GM18951 (cell line): ENCODE measurements at regions not wholly inside any gene's neighbourhood (a gene's known extent, or its start where the extent isn't known, plus 50 kb on each side); places are given as distances from the start of the nearest gene placed in this dataset.
"Not testable (repeated sequence)": the region's sequence is repeated elsewhere in the genome, so short reads cannot be mapped to it uniquely, and the experiment has no call there.

Experiments used
- POLR2A ChIP-seq: IDR thresholded peaks from 4 replicates; pipeline ENCODE4 v1.6.1; 2011; ENCODE audit warnings: mild to moderate bottlenecking; ENCODE audit not compliant: insufficient read length, insufficient read depth; ENCODE audit errors: extremely low read depth
- in situ Hi-C: fragments of 300-500 bp; cut with MboI; formaldehyde crosslinking; loops from one replicate; pipeline ENCODE4 v1.12.0; 2022; ENCODE audit warnings: low sequenced_read_pairs, mixed read lengths, inconsistent platforms; ENCODE audit not compliant: unreplicated experiment

DNA sequence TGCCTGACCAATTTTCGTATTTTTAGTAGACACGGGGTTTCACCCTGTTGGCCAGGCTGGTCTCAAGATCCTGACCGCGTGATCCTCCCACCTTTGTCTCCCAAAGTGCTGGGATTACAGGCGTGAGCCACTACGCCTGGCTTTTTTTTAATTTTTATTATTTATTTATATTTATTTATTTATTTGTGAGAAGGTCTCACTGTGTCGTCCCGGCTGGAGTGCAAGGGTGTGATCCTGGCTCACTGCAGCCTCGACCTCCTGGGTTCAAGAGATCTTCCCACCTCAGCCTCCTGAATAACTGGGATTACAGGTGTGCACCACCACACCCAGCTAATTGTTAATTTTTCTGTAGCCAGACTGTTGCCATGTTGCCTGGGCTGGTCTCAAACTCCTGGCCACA, 141.1 kb downstream of the CRLF2 start:
- in situ Hi-C loops: no loop called here
- no peak for TF ChIP-seq POLR2A

DNA sequence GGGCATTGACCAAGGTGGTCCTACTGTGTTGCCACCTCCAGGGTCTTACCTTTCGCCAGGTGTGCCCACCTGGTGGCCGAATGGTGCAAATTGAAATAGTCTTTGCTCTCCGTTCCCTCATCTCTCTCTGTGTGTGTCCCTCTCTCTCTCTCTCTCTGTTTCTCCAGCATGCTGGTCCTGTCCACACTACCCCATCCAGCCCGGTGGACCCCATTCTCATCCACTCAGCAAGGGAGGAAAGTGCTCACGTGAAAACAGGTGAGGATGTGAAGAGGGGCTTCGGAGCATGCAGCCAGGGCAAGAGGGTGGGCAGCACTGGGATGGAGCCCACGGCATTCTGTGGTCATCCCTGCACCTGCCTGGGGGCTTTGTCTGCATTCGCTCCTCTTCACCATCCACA, 150.1 kb downstream of the CRLF2 start:
- in situ Hi-C loops: no loop called here
- no peak for TF ChIP-seq POLR2A

DNA sequence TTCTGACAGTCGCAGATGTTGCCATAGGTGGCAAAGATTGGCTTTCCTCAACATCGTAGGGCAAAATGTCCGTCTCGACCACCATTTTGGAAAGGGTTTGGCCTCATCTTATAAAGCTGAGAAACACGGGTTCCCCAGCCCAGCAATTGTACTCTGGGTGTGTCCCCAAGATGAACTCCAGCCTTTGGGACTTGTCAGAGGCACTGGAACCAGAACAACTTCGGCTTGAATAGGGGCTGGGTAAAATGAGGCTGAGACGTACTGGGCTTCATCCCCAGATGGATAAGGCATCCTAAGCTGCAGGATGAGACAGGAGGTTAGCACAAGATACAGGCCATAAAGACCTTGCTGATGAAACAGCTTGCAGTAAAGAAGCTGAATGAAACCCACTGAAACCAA, 151.9 kb downstream of the CRLF2 start:
- in situ Hi-C loops: no loop called here
- no peak for TF ChIP-seq POLR2A

DNA sequence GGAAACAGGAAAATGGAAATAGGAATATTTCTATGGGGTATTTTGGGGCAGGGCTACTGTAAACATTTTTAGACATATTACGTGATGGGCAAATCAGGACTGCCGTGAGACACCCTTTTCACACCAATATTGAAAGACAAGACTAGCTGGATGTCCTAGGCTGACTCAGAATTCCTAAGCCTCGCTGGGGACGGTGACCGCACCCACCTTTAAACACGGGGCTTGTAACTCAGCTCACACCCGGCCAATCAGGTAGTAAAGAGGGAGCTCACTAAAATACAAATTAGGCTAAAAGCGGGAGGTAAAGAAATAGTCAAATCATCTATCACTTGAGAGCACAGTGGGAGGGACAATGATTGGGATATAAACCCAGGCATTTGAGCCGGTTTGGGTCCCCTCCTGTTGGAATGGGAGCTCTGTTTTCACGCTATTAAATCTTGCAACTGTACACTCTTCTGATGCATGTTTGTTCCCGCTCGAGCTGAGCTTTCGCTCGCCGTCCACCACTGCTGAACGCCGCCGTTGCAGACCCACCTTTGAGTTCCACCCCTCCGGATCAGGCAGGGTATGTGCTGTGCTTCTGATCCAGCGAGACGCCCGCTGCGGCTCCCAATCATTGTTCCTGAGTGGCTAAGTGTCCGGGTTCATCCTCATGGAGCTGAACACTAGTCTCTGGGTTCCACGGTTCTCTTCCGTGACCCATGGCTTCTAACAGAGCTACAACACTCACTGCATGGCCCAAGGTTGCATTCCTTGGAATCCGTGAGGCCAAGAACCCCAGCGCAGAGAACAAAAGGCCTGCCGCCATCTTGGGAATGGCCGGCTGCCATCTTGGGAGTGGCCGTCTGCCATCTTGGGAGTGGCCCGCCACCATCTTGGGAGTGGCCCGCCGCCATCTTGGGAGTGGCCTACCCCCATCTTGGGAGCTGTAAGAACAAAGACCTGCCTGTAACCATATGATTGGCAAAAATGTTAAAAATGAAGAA, 152.6 kb downstream of the CRLF2 start:
- in situ Hi-C loops: no loop called here

DNA sequence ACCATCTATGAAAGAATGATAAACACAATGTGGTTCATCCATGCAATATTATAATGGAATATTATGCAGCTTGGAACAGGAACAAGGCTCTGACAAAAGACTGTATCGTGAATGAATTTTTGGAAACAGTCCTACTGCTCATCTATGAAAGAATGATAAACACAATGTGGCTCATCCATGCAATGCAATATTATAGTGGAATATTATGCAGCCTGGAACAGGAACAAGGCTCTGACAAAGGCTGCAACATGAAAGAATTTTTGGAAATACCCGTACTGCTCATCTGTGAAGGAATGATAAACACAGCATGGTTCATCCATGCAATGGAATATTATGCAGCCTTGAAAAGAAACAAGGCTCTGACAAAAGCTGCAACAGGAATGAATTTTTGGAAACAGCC, 158.8 kb downstream of the CRLF2 start:
- in situ Hi-C loops: not testable (repeated sequence)

More for the DNA sequence above, 152.6 kb downstream of the CRLF2 start:
- TF ChIP-seq POLR2A: no peak

DNA sequence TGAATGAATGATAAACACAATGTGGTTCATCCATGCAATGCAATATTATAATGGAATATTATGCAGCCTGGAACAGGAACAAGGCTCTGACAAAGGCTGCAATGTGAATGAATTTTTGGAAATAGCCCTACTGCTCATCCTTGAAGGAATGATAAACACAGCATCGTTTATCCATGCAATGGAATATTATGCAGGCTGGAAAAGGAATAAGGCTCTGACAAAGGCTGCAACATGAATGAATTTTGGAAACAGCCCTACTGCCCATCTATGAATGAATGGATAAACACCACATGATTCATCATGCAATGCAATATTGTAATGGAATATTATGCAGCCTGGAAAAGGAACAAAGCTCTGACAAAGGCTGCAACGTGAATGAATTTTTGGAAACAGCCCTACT, 159.4 kb downstream of the CRLF2 start:
- in situ Hi-C loops: no loop called here
- TF ChIP-seq POLR2A: no peak

DNA sequence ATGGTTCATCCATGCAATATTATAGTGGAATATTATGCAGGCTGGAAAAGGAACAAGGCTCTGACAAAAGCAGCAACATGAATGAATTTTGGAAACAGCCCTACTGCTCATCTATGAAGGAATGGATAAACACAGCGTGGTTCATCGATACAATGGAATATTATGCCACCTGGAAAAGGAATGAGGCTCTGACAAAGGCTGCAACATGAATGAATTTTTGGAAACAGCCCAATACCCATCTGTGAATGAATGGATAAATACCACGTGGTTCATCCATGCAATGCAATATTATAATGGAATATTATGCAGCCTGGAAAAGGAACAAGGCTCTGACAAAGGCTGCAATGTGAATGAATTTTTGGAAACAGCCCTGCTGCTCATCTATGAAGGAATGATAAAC, 160.4 kb downstream of the CRLF2 start:
- in situ Hi-C loops: no loop called here
- no peak for TF ChIP-seq POLR2A

DNA sequence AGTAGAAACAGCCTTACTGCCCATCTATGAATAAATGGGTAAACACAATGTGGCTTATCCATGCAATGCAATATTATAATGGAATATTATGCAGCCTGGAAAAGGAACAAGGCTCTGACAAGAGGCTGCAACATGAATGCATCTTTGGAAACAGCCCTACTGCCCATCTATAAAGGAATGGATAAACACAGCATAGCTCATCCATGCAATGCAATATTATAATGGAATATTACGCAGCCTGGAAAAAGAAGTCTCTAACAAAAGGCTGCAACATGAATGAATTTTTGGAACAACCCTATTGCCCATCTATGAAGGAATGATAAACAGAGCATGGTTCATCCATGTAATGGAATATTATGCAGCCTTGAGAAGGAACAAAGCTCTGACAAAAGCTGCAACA, 161.0 kb downstream of the CRLF2 start:
- TF ChIP-seq POLR2A: no peak
- in situ Hi-C loops: no loop called here

DNA sequence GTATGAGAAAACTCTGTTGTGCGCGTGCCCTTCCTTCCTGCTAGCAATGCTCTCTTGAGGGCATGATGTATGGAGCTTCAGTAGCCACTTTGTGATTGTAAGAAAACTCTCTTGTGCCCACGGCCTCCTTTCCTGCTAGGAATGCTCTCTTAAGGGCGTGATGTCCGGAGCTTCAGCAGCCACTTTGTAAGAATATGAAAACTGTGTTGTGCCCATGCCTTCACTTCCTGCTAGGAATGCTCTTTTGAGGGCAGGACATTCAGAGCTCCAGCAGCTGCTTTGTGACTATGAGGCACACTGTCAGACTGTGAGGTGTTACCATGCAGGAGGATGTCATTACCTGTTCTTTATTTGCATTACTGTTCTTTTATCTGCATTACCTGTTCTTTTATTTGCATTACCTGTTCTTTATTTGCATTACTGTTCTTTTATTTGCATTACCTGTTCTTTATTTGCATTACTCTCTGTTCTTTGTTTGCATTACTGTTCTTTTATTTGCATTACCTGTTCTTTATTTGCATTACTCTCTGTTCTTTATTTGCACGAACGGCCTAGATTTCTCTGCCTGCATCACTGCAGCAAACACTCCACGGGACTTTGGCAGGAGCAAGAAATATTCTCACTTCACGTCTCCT, 166.7 kb downstream of the CRLF2 start:
- in situ Hi-C loops: no loop called here
- TF ChIP-seq POLR2A: no peak

DNA sequence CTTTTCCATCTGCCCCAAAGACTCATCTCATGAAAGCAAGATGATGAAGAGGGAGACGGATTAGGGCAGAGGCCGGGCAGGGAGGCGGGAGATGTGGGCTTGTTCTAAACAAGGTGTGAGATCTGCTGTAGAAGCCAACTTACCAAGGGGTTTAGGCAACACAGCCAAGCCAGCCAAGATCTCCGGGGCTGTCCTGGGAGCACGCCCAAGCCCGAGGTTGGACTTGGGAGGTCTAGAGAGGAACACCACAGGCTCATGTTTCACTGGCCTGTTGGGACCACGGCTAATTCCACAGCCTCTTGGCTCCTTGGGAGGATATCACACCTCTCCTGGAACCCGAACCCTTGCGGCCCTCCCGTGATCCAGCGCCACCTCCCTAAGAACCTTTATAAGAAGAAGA, 171.4 kb downstream of the CRLF2 start:
- in situ Hi-C loops: no loop called here
- TF ChIP-seq POLR2A: no peak

DNA sequence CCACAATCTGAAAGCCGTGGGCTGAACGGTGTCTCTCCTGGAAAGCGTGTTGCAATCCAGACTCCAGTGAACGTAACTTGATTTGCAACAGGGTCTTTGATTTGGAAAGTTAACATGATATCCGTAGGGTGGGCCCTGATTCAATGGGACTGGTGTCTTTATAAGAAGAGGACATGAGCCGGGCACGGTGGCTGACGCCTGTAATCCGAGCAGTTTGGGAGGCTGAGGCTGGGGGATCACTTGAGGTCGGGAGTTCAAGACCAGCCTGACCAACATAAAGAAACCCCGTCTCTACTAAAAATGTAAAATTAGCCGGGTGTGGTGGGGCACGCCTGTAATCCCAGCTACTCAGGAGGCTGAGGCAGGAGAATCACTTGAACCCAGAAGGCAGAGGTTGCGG, 176.5 kb downstream of the CRLF2 start:
- in situ Hi-C loops: not testable (repeated sequence)

DNA sequence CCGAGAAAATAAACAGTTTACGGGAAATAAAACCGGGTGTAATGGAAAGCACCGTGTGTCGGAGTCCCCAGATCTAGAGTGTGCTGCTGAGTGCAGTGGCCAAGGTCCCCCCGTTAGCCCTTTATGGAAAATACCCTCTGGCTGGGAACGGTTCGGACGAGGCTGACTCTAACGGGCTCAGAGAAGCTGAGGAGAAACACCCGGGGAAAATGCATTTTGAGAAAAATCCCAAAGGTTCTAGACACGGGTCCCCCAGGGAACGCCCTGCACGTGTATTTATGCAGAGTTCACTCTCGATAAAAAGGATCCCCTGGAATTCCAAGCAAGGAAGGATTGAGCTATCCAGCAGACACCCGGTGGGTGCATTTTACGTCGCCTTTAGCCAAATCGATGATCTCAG, 177.2 kb downstream of the CRLF2 start:
- in situ Hi-C loops: no loop called here
- no peak for TF ChIP-seq POLR2A

DNA sequence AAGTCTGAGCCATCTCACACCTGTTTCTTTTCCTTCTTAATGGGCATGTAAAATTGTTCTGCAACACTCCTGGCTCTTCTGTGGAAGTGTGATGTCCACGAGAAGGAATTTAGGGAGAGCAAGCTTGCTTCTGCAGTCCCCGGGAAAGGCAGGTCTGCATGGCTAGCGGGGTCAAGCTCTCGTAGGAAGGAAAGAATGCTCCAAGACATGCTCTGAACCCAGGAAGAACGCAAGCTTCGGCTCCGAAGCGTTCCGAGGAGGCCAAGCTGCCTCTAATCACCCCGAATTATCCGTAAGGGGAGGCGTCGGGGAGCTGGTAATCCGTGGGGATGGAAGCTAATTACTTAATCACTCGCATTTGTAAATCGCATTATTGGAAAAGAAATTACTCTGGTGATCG, 177.7 kb downstream of the CRLF2 start:
- in situ Hi-C loops: no loop called here
- TF ChIP-seq POLR2A: no peak
